IPS-18a (cell line): ENCODE measurements at regions not wholly inside any gene's neighbourhood (a gene's known extent, or its start where the extent isn't known, plus 50 kb on each side); places are given as distances from the start of the nearest gene placed in this dataset.

Source experiments
- H3K27ac ChIP-seq: one replicate; pipeline ENCODE4 v1.5.1; 2013; ENCODE audit warnings: low read length
- H3K27me3 ChIP-seq: one replicate; pipeline ENCODE4 v1.6.1; 2013; ENCODE audit warnings: mild to moderate bottlenecking, low read length; ENCODE audit not compliant: control insufficient read depth, insufficient read depth
- H3K36me3 ChIP-seq: one replicate; pipeline ENCODE4 v1.6.1; 2013; ENCODE audit warnings: low read depth, low read length; ENCODE audit not compliant: control insufficient read depth
- H3K4me1 ChIP-seq: one replicate; pipeline ENCODE4 v1.6.1; 2013; ENCODE audit warnings: low read depth, low read length; ENCODE audit not compliant: control insufficient read depth
- H3K4me3 ChIP-seq: one replicate; pipeline ENCODE4 v1.5.1; 2013; ENCODE audit warnings: low read length
- H3K9ac ChIP-seq: one replicate; pipeline ENCODE4 v1.6.1; 2013; ENCODE audit warnings: mild to moderate bottlenecking, low read length, moderate library complexity
- H3K9me3 ChIP-seq: one replicate; pipeline ENCODE4 v1.6.1; 2013; ENCODE audit warnings: low read depth, low read length; ENCODE audit not compliant: control insufficient read depth

GRCh38 chr13:99867535-99868257 is 103.9 kb downstream of the ZIC5 start:
- no peaks in the 10 kb centered on the region for H3K36me3 ChIP-seq
- H3K27ac ChIP-seq, result no peak overlapping the region
- H3K9me3 ChIP-seq, result no peaks in the 10 kb centered on the region
- peaks cover 49% of the 10 kb centered on the region for H3K4me1 ChIP-seq
- H3K4me3 ChIP-seq, result no peak overlapping the region
- H3K9ac ChIP-seq, result no peak overlapping the region
- no peaks in the 10 kb centered on the region for H3K27me3 ChIP-seq

- Histone ChIP-seq H3K9ac (no peak overlapping the region), H3K9me3 (no peaks in the 10 kb centered on the region), H3K27ac (no peak overlapping the region), H3K4me3 (no peak overlapping the region), H3K4me1 (peaks cover 57% of the 10 kb centered on the region), H3K36me3 (no peaks in the 10 kb centered on the region), H3K27me3 (no peaks in the 10 kb centered on the region)
These were observed 104.8 kb downstream of the ZIC5 start for GRCh38 chr13:99866781-99867180.

GRCh38 chr13:99865420-99865930 is 106.1 kb downstream of the ZIC5 start:
- H3K9ac ChIP-seq, result no peak overlapping the region
- no peak overlapping the region for H3K4me3 ChIP-seq
- H3K4me1 ChIP-seq, result peaks cover 56% of the 10 kb centered on the region
- H3K36me3 ChIP-seq, result no peaks in the 10 kb centered on the region
- no peak overlapping the region for H3K27ac ChIP-seq
- H3K9me3 ChIP-seq, result no peaks in the 10 kb centered on the region
- H3K27me3 ChIP-seq, result no peaks in the 10 kb centered on the region

- no peaks in the 10 kb centered on the region for H3K36me3 ChIP-seq
- no peaks in the 10 kb centered on the region for H3K27me3 ChIP-seq
- H3K27ac ChIP-seq, result no peak overlapping the region
- no peaks in the 10 kb centered on the region for H3K9me3 ChIP-seq
- H3K9ac ChIP-seq, result no peak overlapping the region
- peaks cover 56% of the 10 kb centered on the region for H3K4me1 ChIP-seq
- H3K4me3 ChIP-seq, result no peak overlapping the region
These were observed 107.0 kb downstream of the ZIC5 start for GRCh38 chr13:99864627-99864990.

GRCh38 chr13:99863789-99864626 is 107.6 kb downstream of the ZIC5 start:
- Histone ChIP-seq H3K27ac (no peak overlapping the region), H3K9ac (no peak overlapping the region), H3K36me3 (no peaks in the 10 kb centered on the region), H3K4me3 (no peak overlapping the region), H3K4me1 (peaks cover 58% of the 10 kb centered on the region), H3K27me3 (no peaks in the 10 kb centered on the region), H3K9me3 (no peaks in the 10 kb centered on the region)

GRCh38 chr13:99862244-99862643 is 109.3 kb downstream of the ZIC5 start:
- Histone ChIP-seq H3K4me1 (peaks cover 70% of the 10 kb centered on the region), H3K4me3 (no peak overlapping the region), H3K27me3 (no peaks in the 10 kb centered on the region), H3K9me3 (no peaks in the 10 kb centered on the region), H3K27ac (no peak overlapping the region), H3K36me3 (no peaks in the 10 kb centered on the region), H3K9ac (no peak overlapping the region)

- no peak overlapping the region for H3K4me3 ChIP-seq
- no peak overlapping the region for H3K27ac ChIP-seq
- H3K9me3 ChIP-seq, result no peaks in the 10 kb centered on the region
- no peaks in the 10 kb centered on the region for H3K27me3 ChIP-seq
- H3K36me3 ChIP-seq, result no peaks in the 10 kb centered on the region
- H3K4me1 ChIP-seq, result peaks cover 71% of the 10 kb centered on the region
- H3K9ac ChIP-seq, result no peak overlapping the region
These were observed 109.8 kb downstream of the ZIC5 start for GRCh38 chr13:99861771-99862170.

GRCh38 chr13:99860745-99861144 is 110.8 kb downstream of the ZIC5 start:
- Histone ChIP-seq H3K4me1 (peaks cover 71% of the 10 kb centered on the region), H3K9me3 (no peaks in the 10 kb centered on the region), H3K4me3 (no peak overlapping the region), H3K9ac (no peak overlapping the region), H3K27ac (no peak overlapping the region), H3K27me3 (no peaks in the 10 kb centered on the region), H3K36me3 (no peaks in the 10 kb centered on the region)

- no peaks in the 10 kb centered on the region for H3K9me3 ChIP-seq
- no peak overlapping the region for H3K9ac ChIP-seq
- H3K4me1 ChIP-seq, result peaks cover 63% of the 10 kb centered on the region
- no peak overlapping the region for H3K4me3 ChIP-seq
- H3K36me3 ChIP-seq, result no peaks in the 10 kb centered on the region
- no peak overlapping the region for H3K27ac ChIP-seq
- no peaks in the 10 kb centered on the region for H3K27me3 ChIP-seq
These were observed 112.1 kb downstream of the ZIC5 start for GRCh38 chr13:99859178-99860177.

- Histone ChIP-seq H3K4me1 (peaks cover 63% of the 10 kb centered on the region), H3K27ac (no peak overlapping the region), H3K27me3 (no peaks in the 10 kb centered on the region), H3K36me3 (no peaks in the 10 kb centered on the region), H3K9ac (no peak overlapping the region), H3K9me3 (no peaks in the 10 kb centered on the region), H3K4me3 (no peak overlapping the region)
These were observed 113.8 kb downstream of the ZIC5 start for GRCh38 chr13:99857738-99858137.
